ENCODE measurements at regions not wholly inside any gene's neighbourhood (a gene's known extent, or its start where the extent isn't known, plus 50 kb on each side); places are given as distances from the start of the nearest gene placed in this dataset.

DNA sequence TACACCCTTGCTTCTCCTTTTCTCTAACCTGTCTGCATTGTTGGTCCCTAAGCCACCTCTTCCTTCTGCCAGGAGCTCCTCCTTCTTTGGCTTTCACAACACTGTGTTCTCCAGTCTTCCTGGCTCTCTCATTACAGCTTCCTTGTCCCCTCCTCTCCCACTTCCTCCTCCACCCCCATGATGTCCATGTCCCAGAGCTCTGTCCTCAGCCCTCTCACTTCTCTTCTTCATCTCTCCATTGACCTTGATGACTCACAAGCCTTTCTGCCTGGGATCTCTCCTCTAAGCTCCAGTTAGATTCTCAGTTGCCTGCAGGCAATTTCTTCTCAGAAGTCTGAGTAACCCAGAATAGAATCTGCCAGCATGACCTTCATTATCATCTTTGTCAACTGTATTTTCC, 100.3 kb upstream of the WASF3 start:
- TF ChIP-seq CTCF (IDR thresholded peaks at IDR 0.05; ENCODE audit: poor library complexity) (no peak), EZH2phosphoT487 (IDR thresholded peaks at IDR 0.05; ENCODE audit: low read depth, severe bottlenecking, unreplicated experiment) (no peak), EZH2 (IDR thresholded peaks at IDR 0.05; ENCODE audit: borderline replicate concordance) (no peak)
